Bronchial epithelial cell (primary cell): ENCODE measurements at regions not wholly inside any gene's neighbourhood (a gene's known extent, or its start where the extent isn't known, plus 50 kb on each side); places are given as distances from the start of the nearest gene placed in this dataset.

ENCODE experiments used
- DNase-seq: peaks from one replicate; pipeline ENCODE4 v3.0.0-alpha.2; 2010; ENCODE audit warnings: low read depth
- FAIRE-seq: peaks from 2 replicates; lab custom pipeline; 2011; peaks lifted over from hg19 to GRCh38; lab: Jason Lieb, UNC
- H3K27me3 ChIP-seq: 2 replicates; pipeline ENCODE4 v1.5.1; 2011; ENCODE audit warnings: low read length; ENCODE audit not compliant: control insufficient read depth, insufficient read depth
- H3K36me3 ChIP-seq: 2 replicates; pipeline ENCODE4 v1.5.1; 2011; ENCODE audit warnings: low read length; ENCODE audit not compliant: control insufficient read depth, insufficient read depth
- H3K4me3 ChIP-seq: 2 replicates; pipeline ENCODE4 v1.5.1; 2011; ENCODE audit warnings: mild to moderate bottlenecking, low read depth, low read length, control low read depth
- CTCF ChIP-seq: IDR thresholded peaks from 2 replicates; pipeline ENCODE4 v1.5.1; 2011; ENCODE audit warnings: mild to moderate bottlenecking, moderate library complexity, low read length, control low read depth, inconsistent platforms; ENCODE audit not compliant: insufficient read depth, severe bottlenecking

- TF ChIP-seq CTCF: no peak
- no peak for DNase-seq
- FAIRE-seq: no peak
- no peaks in the 10 kb centered on the region for H3K36me3 ChIP-seq
- H3K4me3 ChIP-seq: no peak overlapping the region
- no peaks in the 10 kb centered on the region for H3K27me3 ChIP-seq
Measured at GRCh38 chr4:24169956-24170355, 280.1 kb upstream of the PPARGC1A start.

- FAIRE-seq: no peak
- Histone ChIP-seq H3K27me3 (no peaks in the 10 kb centered on the region), H3K36me3 (no peaks in the 10 kb centered on the region), H3K4me3 (no peak overlapping the region)
- TF ChIP-seq CTCF: no peak
- no peak for DNase-seq
Measured at GRCh38 chr4:24168658-24169057, 278.8 kb upstream of the PPARGC1A start.

GRCh38 chr4:24166501-24166900, 276.7 kb upstream of the PPARGC1A start:
- DNase-seq (no peak), FAIRE-seq (peak; percentile 28)
- TF ChIP-seq CTCF: no peak
- H3K27me3 ChIP-seq: no peaks in the 10 kb centered on the region
- no peaks in the 10 kb centered on the region for H3K36me3 ChIP-seq
- no peak overlapping the region for H3K4me3 ChIP-seq

GRCh38 chr4:24164797-24165196, 274.9 kb upstream of the PPARGC1A start:
- Histone ChIP-seq H3K27me3 (no peaks in the 10 kb centered on the region), H3K36me3 (no peaks in the 10 kb centered on the region), H3K4me3 (no peak overlapping the region)
- no peak for DNase-seq
- FAIRE-seq: no peak
- TF ChIP-seq CTCF: no peak

- TF ChIP-seq CTCF: no peak
- no peaks in the 10 kb centered on the region for H3K36me3 ChIP-seq
- no peak for FAIRE-seq
- no peaks in the 10 kb centered on the region for H3K27me3 ChIP-seq
- no peak overlapping the region for H3K4me3 ChIP-seq
- DNase-seq: peak; percentile 32
Measured at GRCh38 chr4:24164054-24164693, 274.3 kb upstream of the PPARGC1A start.

- DNase-seq (no peak), FAIRE-seq (no peak)
- no peaks in the 10 kb centered on the region for H3K36me3 ChIP-seq
- no peaks in the 10 kb centered on the region for H3K27me3 ChIP-seq
- no peak for TF ChIP-seq CTCF
- no peak overlapping the region for H3K4me3 ChIP-seq
Measured at GRCh38 chr4:24163314-24163713, 273.5 kb upstream of the PPARGC1A start.
